GM15510 (cell line): ENCODE measurements at regions not wholly inside any gene's neighbourhood (a gene's known extent, or its start where the extent isn't known, plus 50 kb on each side); places are given as distances from the start of the nearest gene placed in this dataset.
A peak's percentile ranks its signal among the peaks of the same experiment; 100 is the strongest.

Experiments
- POLR2A ChIP-seq: IDR thresholded peaks from 3 replicates; pipeline ENCODE4 v1.6.1; 2011; ENCODE audit warnings: borderline replicate concordance; ENCODE audit not compliant: insufficient read length; ENCODE audit errors: extremely low read depth

GRCh38 chr6:167689278-167689677 is 137.4 kb upstream of the AFDN start:
- TF ChIP-seq POLR2A: no peak

DNA sequence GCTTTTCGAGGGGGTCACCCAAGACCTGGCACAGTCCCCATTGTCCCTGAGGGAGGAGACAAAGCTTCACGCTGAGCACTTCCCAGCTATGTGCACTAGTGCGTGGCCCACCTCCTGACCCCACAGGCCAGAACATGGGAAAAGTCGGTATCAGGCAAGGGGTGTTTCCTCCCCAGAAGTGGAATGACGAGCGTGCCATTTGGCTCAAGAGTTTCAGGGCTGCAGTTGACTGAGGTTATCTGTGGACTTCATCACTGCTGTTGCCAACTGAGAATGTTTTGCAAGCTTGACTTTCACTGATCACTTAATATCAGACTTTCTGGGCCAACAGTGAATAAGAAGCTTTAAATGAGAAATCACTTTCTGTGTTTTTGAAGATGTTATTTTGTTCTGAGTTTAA is 137.0 kb upstream of the AFDN start:
- TF ChIP-seq POLR2A: no peak

GRCh38 chr6:167690931-167691330 is 135.8 kb upstream of the AFDN start:
- TF ChIP-seq POLR2A: no peak

GRCh38 chr6:167691533-167692312 is 135.0 kb upstream of the AFDN start:
- no peak for TF ChIP-seq POLR2A

GRCh38 chr6:167695831-167696230 is 130.9 kb upstream of the AFDN start:
- no peak for TF ChIP-seq POLR2A

GRCh38 chr6:167696296-167696695 is 130.4 kb upstream of the AFDN start:
- TF ChIP-seq POLR2A: no peak

DNA sequence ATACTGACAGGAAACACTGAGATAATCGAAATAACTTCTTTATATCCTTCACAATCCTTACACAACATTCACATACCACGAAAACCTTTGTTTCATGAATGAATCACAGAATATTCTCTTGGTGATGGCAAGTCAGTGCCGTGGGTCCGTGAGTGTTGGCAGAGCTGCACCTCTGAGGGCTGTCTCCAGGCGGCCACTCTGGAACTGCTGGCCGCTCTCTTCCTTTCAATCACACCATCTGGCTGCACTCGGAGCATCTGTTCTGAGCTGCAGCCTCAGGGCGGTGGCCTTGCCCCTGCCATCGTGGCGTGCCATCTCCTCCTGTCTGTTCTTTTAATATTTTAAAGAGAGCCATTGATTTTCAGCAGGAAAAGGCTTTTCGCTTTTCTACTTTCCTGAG is 129.4 kb upstream of the AFDN start:
- TF ChIP-seq POLR2A: no peak

GRCh38 chr6:167698540-167698939 is 128.2 kb upstream of the AFDN start:
- no peak for TF ChIP-seq POLR2A

DNA sequence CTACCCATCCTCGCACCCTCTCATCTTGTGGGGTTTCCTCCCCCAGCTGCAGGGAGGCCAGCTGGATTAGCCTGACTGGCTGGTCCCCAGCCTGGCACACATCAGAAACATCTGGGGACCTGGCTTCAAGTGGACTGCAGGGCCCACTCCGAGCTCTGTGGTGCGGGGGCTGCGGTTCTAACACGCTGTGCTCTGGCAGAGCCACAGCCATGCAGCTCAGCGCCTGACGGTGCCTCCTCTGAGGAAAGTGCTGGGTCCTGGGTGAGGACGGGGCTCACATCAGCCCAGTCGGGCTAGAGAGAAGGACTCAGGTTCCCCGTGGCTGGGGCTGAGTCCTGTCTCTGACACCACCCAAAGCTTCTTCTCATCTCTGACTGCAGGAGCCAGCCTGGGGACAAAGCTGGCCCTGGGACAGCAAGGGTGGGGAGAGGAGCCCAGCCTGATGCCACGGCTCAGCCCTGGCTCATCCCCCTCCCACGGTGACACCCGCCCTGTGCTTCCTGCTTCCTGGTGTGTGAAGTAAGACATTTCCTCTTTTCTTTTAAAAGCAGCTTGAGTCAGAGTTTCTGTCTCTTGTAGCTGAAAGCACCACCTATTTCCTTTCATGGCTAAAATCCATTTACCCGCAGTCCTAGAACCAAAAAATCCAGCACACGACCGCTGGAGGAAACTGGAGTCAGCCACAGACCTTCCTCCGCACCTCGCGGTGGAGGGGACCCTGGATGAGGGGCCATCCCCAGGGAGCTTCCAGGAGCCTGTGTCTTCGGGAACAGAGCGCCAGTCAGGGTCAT is 127.4 kb upstream of the AFDN start:
- peak; percentile 35 for TF ChIP-seq POLR2A

- no peak for TF ChIP-seq POLR2A
Observed at GRCh38 chr6:167700199-167700598, 126.5 kb upstream of the AFDN start.

DNA sequence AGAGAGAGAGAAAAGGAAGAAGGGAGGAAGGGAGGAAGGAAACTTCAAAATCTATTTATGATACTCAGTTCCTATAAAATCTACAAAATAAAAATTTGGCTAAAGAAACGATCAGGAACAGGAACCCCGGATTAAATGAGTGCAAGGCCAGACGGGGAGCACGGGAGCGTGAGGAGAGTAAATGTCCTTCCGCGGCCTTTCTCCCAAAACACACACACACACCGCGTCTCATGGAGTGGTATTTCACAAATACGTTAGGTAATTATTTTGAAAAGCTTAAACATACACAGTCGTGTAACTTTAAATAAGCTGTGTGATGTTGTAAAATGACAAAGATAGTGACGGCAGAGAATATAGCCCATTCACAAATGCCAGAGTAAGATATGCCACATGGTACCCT is 125.7 kb upstream of the AFDN start:
- TF ChIP-seq POLR2A: no peak

GRCh38 chr6:167702241-167702827 is 124.4 kb upstream of the AFDN start:
- no peak for TF ChIP-seq POLR2A

- no peak for TF ChIP-seq POLR2A
Observed at GRCh38 chr6:167703347-167703746, 123.4 kb upstream of the AFDN start.

GRCh38 chr6:167703781-167704180 is 122.9 kb upstream of the AFDN start:
- no peak for TF ChIP-seq POLR2A

GRCh38 chr6:167704396-167704901 is 122.3 kb upstream of the AFDN start:
- TF ChIP-seq POLR2A: no peak
